ENCODE measurements at regions not wholly inside any gene's neighbourhood (a gene's known extent, or its start where the extent isn't known, plus 50 kb on each side); places are given as distances from the start of the nearest gene placed in this dataset.

GRCh38 chr11:128189823-128190222, 397.5 kb downstream of the ETS1 start:
- TF ChIP-seq, protein P1, sequence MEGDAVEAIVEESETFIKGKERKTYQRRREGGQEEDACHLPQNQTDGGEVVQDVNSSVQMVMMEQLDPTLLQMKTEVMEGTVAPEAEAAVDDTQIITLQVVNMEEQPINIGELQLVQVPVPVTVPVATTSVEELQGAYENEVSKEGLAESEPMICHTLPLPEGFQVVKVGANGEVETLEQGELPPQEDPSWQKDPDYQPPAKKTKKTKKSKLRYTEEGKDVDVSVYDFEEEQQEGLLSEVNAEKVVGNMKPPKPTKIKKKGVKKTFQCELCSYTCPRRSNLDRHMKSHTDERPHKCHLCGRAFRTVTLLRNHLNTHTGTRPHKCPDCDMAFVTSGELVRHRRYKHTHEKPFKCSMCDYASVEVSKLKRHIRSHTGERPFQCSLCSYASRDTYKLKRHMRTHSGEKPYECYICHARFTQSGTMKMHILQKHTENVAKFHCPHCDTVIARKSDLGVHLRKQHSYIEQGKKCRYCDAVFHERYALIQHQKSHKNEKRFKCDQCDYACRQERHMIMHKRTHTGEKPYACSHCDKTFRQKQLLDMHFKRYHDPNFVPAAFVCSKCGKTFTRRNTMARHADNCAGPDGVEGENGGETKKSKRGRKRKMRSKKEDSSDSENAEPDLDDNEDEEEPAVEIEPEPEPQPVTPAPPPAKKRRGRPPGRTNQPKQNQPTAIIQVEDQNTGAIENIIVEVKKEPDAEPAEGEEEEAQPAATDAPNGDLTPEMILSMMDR (IDR thresholded peaks at IDR 0.05) = no peak
- TF ChIP-seq POLR2A (IDR thresholded peaks at IDR 0.05; ENCODE audit: low read depth) (no peak), EP300 (IDR thresholded peaks at IDR 0.05) (no peak), POLR2AphosphoS5 (IDR thresholded peaks at IDR 0.05) (no peak)
